GM18870 (cell line): ENCODE measurements at regions not wholly inside any gene's neighbourhood (a gene's known extent, or its start where the extent isn't known, plus 50 kb on each side); places are given as distances from the start of the nearest gene placed in this dataset.
"Not testable (repeated sequence)": the region's sequence is repeated elsewhere in the genome, so short reads cannot be mapped to it uniquely, and the experiment has no call there.

Source experiments
- ATAC-seq: cut with Tn5 transposase; IDR thresholded peaks from one replicate; pipeline ENCODE4 v1.9.1; 2021; ENCODE audit warnings: moderate library complexity; ENCODE audit not compliant: unreplicated experiment

GRCh38 chr11:19437760-19438159, 197.0 kb upstream of the E2F8 start:
- ATAC-seq = no peak

- ATAC-seq = peak; percentile 40
These were observed 196.2 kb upstream of the E2F8 start for GRCh38 chr11:19436932-19437331.

- no peak for ATAC-seq
These were observed 194.7 kb upstream of the E2F8 start for GRCh38 chr11:19435306-19435989.

- no peak for ATAC-seq
These were observed 193.0 kb upstream of the E2F8 start for GRCh38 chr11:19433791-19434190.

- peak; percentile 43 for ATAC-seq
These were observed 192.6 kb upstream of the E2F8 start for GRCh38 chr11:19433367-19433766.

GRCh38 chr11:19432370-19433061, 191.8 kb upstream of the E2F8 start:
- peak; percentile 52 for ATAC-seq

GRCh38 chr11:19430754-19431398, 190.1 kb upstream of the E2F8 start:
- ATAC-seq = no peak

GRCh38 chr11:19430346-19430745, 189.6 kb upstream of the E2F8 start:
- ATAC-seq = no peak

- ATAC-seq = no peak
These were observed 188.5 kb upstream of the E2F8 start for GRCh38 chr11:19429108-19429760.

- no peak for ATAC-seq
These were observed 187.7 kb upstream of the E2F8 start for GRCh38 chr11:19428206-19429002.

GRCh38 chr11:19426756-19427403, 186.1 kb upstream of the E2F8 start:
- ATAC-seq = no peak

- no peak for ATAC-seq
These were observed 185.4 kb upstream of the E2F8 start for GRCh38 chr11:19426011-19426755.

- ATAC-seq = no peak
These were observed 181.5 kb upstream of the E2F8 start for GRCh38 chr11:19422276-19422675.

GRCh38 chr11:19420868-19421533, 180.3 kb upstream of the E2F8 start:
- no peak for ATAC-seq

- ATAC-seq = no peak
These were observed 179.1 kb upstream of the E2F8 start for GRCh38 chr11:19419808-19420207.

GRCh38 chr11:19419021-19419750, 178.4 kb upstream of the E2F8 start:
- ATAC-seq = no peak

- no peak for ATAC-seq
These were observed 177.5 kb upstream of the E2F8 start for GRCh38 chr11:19418221-19418620.

- ATAC-seq = not testable (repeated sequence)
These were observed 171.3 kb upstream of the E2F8 start for GRCh38 chr11:19412070-19412469.
